Ovary (tissue), 3 donors: ENCODE measurements at regions not wholly inside any gene's neighbourhood (a gene's known extent, or its start where the extent isn't known, plus 50 kb on each side); places are given as distances from the start of the nearest gene placed in this dataset.

Experiments used
- EP300 ChIP-seq: sonication (generic); formaldehyde crosslinking; IDR thresholded peaks from one replicate; pipeline ENCODE4 v1.6.1; 2017; ENCODE audit warnings: antibody characterized with exemption
- TF ChIP-seq, protein P1 (sequence below), 3 donors: fragments of 450-650 bp in 2 of 3; fragments of 200-600 bp in 1 of 3; IDR thresholded peaks; one replicate each; pipeline versions ENCODE4 v1.5.1 to v1.8.0; 2016 to 2022; ENCODE audit warnings: antibody characterized with exemption in 3 of 3, mild to moderate bottlenecking in 1 of 3
- donor health status: DM: no; HTN: no; CAD: no.

DNA sequence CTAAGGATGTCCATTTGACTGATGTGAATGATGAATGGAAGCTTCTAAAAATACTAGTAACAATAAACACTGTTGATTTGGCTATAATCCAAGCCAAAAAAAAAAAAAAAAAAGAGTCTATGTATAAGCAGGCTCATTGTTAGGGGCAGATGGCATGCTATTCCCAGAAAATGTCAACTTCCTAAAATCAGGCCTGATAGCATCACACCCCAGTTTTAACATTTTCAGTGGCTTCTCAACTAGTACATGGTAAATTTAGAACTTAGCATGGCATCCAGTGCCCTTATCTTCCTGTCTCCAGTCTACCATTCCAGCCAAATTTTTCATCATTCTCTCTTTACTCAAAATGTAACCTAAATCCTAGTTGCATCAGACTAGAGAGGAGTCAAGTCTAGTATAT lies 288.2 kb upstream of the ZNF385D start:
- TF ChIP-seq, protein P1, sequence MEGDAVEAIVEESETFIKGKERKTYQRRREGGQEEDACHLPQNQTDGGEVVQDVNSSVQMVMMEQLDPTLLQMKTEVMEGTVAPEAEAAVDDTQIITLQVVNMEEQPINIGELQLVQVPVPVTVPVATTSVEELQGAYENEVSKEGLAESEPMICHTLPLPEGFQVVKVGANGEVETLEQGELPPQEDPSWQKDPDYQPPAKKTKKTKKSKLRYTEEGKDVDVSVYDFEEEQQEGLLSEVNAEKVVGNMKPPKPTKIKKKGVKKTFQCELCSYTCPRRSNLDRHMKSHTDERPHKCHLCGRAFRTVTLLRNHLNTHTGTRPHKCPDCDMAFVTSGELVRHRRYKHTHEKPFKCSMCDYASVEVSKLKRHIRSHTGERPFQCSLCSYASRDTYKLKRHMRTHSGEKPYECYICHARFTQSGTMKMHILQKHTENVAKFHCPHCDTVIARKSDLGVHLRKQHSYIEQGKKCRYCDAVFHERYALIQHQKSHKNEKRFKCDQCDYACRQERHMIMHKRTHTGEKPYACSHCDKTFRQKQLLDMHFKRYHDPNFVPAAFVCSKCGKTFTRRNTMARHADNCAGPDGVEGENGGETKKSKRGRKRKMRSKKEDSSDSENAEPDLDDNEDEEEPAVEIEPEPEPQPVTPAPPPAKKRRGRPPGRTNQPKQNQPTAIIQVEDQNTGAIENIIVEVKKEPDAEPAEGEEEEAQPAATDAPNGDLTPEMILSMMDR (IDR thresholded peaks at IDR 0.05) = no peak
- no peak for TF ChIP-seq EP300
